Thyroid gland (tissue), 4 donors: ENCODE measurements at regions not wholly inside any gene's neighbourhood (a gene's known extent, or its start where the extent isn't known, plus 50 kb on each side); places are given as distances from the start of the nearest gene placed in this dataset.

ENCODE experiments used
- DNase-seq, 2 donors: peaks; one replicate each; pipeline ENCODE4 v3.0.0-alpha.2; 2019
- H3K27ac ChIP-seq, 3 donors: fragments of 200-600 bp; sonication (generic); 1 replicate in 2 of 3; 2 replicates in 1 of 3; pipeline ENCODE4 v1.5.1; 2016 to 2019; ENCODE audit warnings: mild to moderate bottlenecking in 1 of 3, moderate library complexity in 1 of 3
- H3K27me3 ChIP-seq: fragments of 200-600 bp; sonication (generic); one replicate; pipeline ENCODE4 v1.5.1; 2019
- H3K36me3 ChIP-seq, 2 donors: fragments of 200-600 bp; sonication (generic); one replicate each; pipeline ENCODE4 v1.5.1; 2016 to 2019
- H3K4me1 ChIP-seq, 2 donors: fragments of 200-600 bp; sonication (generic); one replicate each; pipeline ENCODE4 v1.5.1; 2017 to 2019
- H3K4me3 ChIP-seq, 3 donors: fragments of 200-600 bp; sonication (generic); replicated peaks in 1 of 3; 1 replicate in 2 of 3; 2 replicates in 1 of 3; pipeline ENCODE4 v1.5.1; 2016; ENCODE audit warnings: mild to moderate bottlenecking in 1 of 3
- H3K9me3 ChIP-seq: fragments of 200-600 bp; sonication (generic); one replicate; pipeline ENCODE4 v1.5.1; 2017
- CTCF ChIP-seq, 6 experiments: fragments of 200-600 bp in 3 of 6; fragments of 450-650 bp in 3 of 6; sonication (generic) in 3 of 6; IDR thresholded peaks; one replicate each; pipeline ENCODE4 v1.5.1; 2016 to 2019; ENCODE audit warnings: antibody characterized with exemption in 6 of 6, mild to moderate bottlenecking in 2 of 6, inconsistent platforms in 1 of 6, moderate library complexity in 1 of 6
- POLR2A ChIP-seq, 2 donors: fragments of 450-650 bp; IDR thresholded peaks; one replicate each; pipeline ENCODE4 v1.6.1; 2017; ENCODE audit warnings: antibody characterized with exemption in 2 of 2, mild to moderate bottlenecking in 2 of 2, moderate library complexity in 1 of 2
- WGBS, 2 donors: methylation state at CpG; one replicate each; pipeline ENCODE4 v1.1.5; 2017; 5-methylcytosine and 5-hydroxymethylcytosine counted together
- intact Hi-C: fragments of 100-400 bp; cut with DNase I; formaldehyde crosslinking; loops from one replicate; pipeline ENCODE4 v1.15.1; 2023

GRCh38 chr6:19086480-19086879 lies 699.3 kb downstream of the RNF144B start:
- TF ChIP-seq CTCF (IDR thresholded peaks at IDR 0.05) (no peak), POLR2A (IDR thresholded peaks at IDR 0.05) (no peak)
- intact Hi-C loops, result no loop called here
- WGBS, 2 donors, result 85 to 89% methylated on average over 4 of the region's 4 CpGs
- Histone ChIP-seq H3K4me1 (no peaks in the 10 kb centered on the region), H3K27ac (no peak overlapping the region), H3K9me3 (no peaks in the 10 kb centered on the region), H3K36me3 (no peaks in the 10 kb centered on the region), H3K4me3 (no peak overlapping the region), H3K27me3 (no peaks in the 10 kb centered on the region)
- no peak for DNase-seq

GRCh38 chr6:19087296-19087695 lies 700.1 kb downstream of the RNF144B start:
- no peaks in the 10 kb centered on the region for H3K36me3 ChIP-seq
- no peak overlapping the region for H3K27ac ChIP-seq
- H3K4me3 ChIP-seq, result no peak overlapping the region
- no peaks in the 10 kb centered on the region for H3K9me3 ChIP-seq
- H3K27me3 ChIP-seq, result no peaks in the 10 kb centered on the region
- intact Hi-C loops, result no loop called here
- no peak for DNase-seq
- WGBS, 2 donors, result 93 to 96% methylated on average over 1 of the region's 1 CpG
- H3K4me1 ChIP-seq, result no peaks in the 10 kb centered on the region
- TF ChIP-seq POLR2A (IDR thresholded peaks at IDR 0.05) (no peak), CTCF (IDR thresholded peaks at IDR 0.05) (no peak)

- no peak overlapping the region for H3K4me3 ChIP-seq
- H3K9me3 ChIP-seq, result no peaks in the 10 kb centered on the region
- TF ChIP-seq POLR2A (IDR thresholded peaks at IDR 0.05), result no peak
- no peaks in the 10 kb centered on the region for H3K4me1 ChIP-seq
- 90 to 91% methylated on average over 1 of the region's 1 CpG for WGBS, 2 donors
- no peak for DNase-seq
- H3K27ac ChIP-seq, result no peak overlapping the region
- no peaks in the 10 kb centered on the region for H3K36me3 ChIP-seq
- no peaks in the 10 kb centered on the region for H3K27me3 ChIP-seq
- intact Hi-C loops, result no loop called here
Measured at GRCh38 chr6:19087897-19088296, 700.7 kb downstream of the RNF144B start.

- no peaks in the 10 kb centered on the region for H3K27me3 ChIP-seq
- intact Hi-C loops, result no loop called here
- TF ChIP-seq POLR2A (IDR thresholded peaks at IDR 0.05) (no peak), CTCF (IDR thresholded peaks at IDR 0.05) (no peak)
- 86 to 87% methylated on average over 4 of the region's 4 CpGs for WGBS, 2 donors
- H3K27ac ChIP-seq, result no peak overlapping the region
- H3K4me1 ChIP-seq, result no peaks in the 10 kb centered on the region
- no peaks in the 10 kb centered on the region for H3K36me3 ChIP-seq
- no peak for DNase-seq
- no peaks in the 10 kb centered on the region for H3K9me3 ChIP-seq
- no peak overlapping the region for H3K4me3 ChIP-seq
Measured at GRCh38 chr6:19100752-19101151, 713.6 kb downstream of the RNF144B start.

- Histone ChIP-seq H3K9me3 (no peaks in the 10 kb centered on the region), H3K27ac (no peak overlapping the region), H3K36me3 (no peaks in the 10 kb centered on the region), H3K4me1 (no peaks in the 10 kb centered on the region), H3K27me3 (no peaks in the 10 kb centered on the region), H3K4me3 (no peak overlapping the region)
- no peak for DNase-seq
- TF ChIP-seq POLR2A (IDR thresholded peaks at IDR 0.05), result no peak
- no peak for TF ChIP-seq CTCF (IDR thresholded peaks at IDR 0.05)
- intact Hi-C loops, result no loop called here
- WGBS, 2 donors, result 85 to 86% methylated on average over 3 of the region's 3 CpGs
Measured at GRCh38 chr6:19102936-19103335, 715.8 kb downstream of the RNF144B start.

- H3K36me3 ChIP-seq, result no peaks in the 10 kb centered on the region
- H3K9me3 ChIP-seq, result no peaks in the 10 kb centered on the region
- WGBS, 2 donors, result 89 to 97% methylated on average over 1 of the region's 1 CpG
- no peaks in the 10 kb centered on the region for H3K27me3 ChIP-seq
- TF ChIP-seq CTCF (IDR thresholded peaks at IDR 0.05) (no peak), POLR2A (IDR thresholded peaks at IDR 0.05) (no peak)
- H3K4me1 ChIP-seq, result no peaks in the 10 kb centered on the region
- DNase-seq, result no peak
- intact Hi-C loops, result no loop called here
- no peak overlapping the region for H3K4me3 ChIP-seq
- no peak overlapping the region for H3K27ac ChIP-seq
Measured at GRCh38 chr6:19107468-19107867, 720.3 kb downstream of the RNF144B start.
